ENCODE measurements at regions not wholly inside any gene's neighbourhood (a gene's known extent, or its start where the extent isn't known, plus 50 kb on each side); places are given as distances from the start of the nearest gene placed in this dataset.

DNA sequence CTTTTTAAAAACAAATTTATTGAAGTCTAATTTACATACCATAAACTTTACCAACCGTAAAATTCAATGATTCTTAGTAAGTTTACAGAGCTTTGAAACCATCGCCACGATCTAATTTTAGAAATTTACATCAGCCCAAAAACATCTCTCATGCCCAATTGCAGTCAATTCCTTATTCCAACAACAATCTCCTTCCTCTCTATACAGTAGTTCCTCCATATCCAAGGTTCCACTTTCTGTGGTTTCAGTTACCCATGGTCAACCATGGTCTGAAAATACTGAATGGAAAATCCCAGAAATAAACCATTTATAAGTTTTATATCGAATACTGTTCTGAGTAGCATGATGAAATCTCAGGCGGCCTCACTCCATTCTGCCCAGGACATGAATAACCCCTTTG lies 183.4 kb upstream of the ADCY1 start:
- TF ChIP-seq, protein P1, sequence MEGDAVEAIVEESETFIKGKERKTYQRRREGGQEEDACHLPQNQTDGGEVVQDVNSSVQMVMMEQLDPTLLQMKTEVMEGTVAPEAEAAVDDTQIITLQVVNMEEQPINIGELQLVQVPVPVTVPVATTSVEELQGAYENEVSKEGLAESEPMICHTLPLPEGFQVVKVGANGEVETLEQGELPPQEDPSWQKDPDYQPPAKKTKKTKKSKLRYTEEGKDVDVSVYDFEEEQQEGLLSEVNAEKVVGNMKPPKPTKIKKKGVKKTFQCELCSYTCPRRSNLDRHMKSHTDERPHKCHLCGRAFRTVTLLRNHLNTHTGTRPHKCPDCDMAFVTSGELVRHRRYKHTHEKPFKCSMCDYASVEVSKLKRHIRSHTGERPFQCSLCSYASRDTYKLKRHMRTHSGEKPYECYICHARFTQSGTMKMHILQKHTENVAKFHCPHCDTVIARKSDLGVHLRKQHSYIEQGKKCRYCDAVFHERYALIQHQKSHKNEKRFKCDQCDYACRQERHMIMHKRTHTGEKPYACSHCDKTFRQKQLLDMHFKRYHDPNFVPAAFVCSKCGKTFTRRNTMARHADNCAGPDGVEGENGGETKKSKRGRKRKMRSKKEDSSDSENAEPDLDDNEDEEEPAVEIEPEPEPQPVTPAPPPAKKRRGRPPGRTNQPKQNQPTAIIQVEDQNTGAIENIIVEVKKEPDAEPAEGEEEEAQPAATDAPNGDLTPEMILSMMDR (IDR thresholded peaks at IDR 0.05; ENCODE audit: control extremely low read depth, extremely low read depth, low read depth, missing control alignments), result no peak
- ChIA-PET POLR2A (no interaction called here), CTCF (interaction anchor here (1.6 kb wide), 1 partner anchor 10 kb away, joined by 4 read pairs; no protein-coding TSS in a partner anchor)
- DNase-seq (ENCODE audit: extremely low spot score), result no peak

DNA sequence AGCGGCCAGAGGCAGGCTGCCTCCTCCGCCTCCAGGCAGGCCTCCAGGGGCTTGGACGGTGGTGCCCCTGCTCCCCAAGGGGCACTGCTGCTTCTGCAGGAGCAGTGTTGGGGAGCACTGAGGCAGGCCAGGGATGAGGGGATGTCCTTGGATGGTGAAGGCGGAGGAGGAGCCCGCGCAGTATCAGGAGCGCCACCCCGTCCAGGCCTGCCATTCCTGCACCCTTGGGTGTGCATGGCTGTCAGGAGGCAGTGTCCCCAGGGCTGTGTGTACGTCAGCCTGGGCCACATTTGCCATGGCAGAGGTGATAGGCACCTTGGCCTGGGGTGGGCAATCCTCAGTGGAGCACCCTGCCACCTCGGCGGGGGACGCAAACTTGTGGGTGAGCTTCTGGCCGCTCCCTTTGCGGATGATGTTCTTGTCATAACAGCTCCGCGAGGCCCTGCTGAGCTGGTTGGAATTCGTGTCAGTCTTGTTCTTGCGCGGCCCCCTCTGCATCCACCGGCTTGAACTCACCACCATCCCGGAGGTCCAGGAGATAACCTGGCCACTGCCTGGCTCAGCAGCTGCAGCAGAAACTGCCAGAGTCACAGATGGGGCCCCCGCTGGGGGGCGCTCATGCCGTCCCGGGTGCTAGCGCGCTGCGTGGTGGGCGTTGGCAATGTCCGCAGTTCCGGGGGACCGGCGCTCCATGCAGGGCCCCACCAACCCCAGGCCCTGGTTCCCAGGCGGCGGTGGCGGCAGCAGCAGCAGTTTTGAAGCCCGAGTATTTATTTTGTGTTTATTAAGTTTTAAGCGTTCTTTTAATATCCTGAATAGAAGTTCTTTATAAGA lies 182.3 kb upstream of the ADCY1 start:
- POLR2A ChIA-PET, result no interaction called here
- DNase-seq (ENCODE audit: extremely low spot score), result no peak
- TF ChIP-seq, protein P1 (IDR thresholded peaks at IDR 0.05; ENCODE audit: control extremely low read depth, extremely low read depth, low read depth, missing control alignments), result no peak
- CTCF ChIA-PET, result interaction anchor here (1.6 kb wide), 1 partner anchor 9 kb away, joined by 4 read pairs; no protein-coding TSS in a partner anchor

DNA sequence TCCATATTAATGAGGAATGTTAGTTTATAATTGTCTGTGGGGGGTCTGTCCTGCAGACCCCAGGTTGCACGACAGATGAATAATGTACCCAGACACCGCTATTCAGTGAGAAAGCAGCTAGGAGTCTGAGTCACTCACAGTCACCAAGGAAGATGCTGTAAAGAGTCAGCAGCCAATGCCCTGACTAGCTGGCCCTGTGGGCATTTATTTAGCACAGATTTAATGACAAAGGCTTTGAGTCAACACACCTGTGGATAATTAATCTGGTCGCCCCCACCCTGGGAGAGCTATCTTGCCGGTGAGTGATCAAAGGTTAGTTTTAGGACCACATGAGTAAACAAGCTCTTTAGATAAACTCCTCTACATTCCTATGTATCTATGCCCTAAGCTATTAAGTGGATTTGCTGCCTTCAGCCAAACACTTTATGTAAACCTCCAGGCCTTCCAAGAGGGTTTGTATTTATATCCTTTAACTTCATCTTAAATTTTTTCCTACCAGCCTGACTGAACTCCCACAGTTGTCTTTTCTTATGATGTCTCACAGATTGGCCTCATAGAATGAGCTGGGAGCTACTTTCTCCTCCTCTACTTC lies 180.0 kb upstream of the ADCY1 start:
- TF ChIP-seq, protein P1 (IDR thresholded peaks at IDR 0.05; ENCODE audit: control extremely low read depth, extremely low read depth, low read depth, missing control alignments), result no peak
- CTCF ChIA-PET, result no interaction called here
- POLR2A ChIA-PET, result no interaction called here
- DNase-seq (ENCODE audit: extremely low spot score), result no peak

DNA sequence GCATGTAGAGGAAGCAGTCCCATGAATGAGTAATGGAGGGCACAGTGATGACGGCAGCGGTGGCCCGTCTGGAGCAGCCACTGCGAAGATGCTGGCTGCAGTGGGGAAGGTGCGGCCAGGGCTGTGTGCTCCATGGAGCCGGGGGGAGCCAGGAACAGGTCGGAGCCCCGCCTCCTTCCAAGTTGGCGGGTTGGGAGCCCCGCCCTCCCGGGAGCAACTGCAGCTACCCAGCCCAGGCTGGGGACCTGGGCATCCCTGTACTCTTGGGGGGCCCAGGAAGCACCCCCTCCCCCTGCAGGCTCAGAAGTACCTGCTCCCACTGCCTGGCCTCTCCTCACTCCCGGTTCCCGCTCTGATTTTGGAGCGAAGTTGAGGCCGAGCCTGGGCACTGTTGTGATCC lies 175.1 kb upstream of the ADCY1 start:
- TF ChIP-seq, protein P1 (IDR thresholded peaks at IDR 0.05; ENCODE audit: control extremely low read depth, extremely low read depth, low read depth, missing control alignments), result no peak
- ChIA-PET POLR2A (no interaction called here), CTCF (no interaction called here)
- DNase-seq (ENCODE audit: extremely low spot score), result no peak

DNA sequence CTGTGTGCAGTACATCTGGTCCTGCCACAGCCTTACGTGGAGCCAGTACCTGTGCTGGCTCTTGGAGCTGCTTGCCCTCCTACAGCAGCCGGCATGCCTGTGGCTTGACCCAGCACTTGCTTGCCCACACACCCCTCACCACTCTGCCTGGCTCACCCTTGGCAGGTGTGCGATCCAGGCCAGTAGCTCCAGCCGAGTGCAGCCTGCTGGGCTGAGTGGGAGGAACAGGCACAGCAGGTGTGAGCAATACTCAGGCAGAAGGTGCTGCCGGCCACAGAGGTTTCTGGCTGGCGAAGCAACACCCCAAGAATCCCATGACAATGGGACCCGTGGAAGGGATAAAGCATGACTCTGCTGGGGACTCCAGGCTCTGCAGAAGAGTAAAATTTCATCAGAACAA lies 173.5 kb upstream of the ADCY1 start:
- TF ChIP-seq, protein P1 (IDR thresholded peaks at IDR 0.05; ENCODE audit: control extremely low read depth, extremely low read depth, low read depth, missing control alignments), result no peak
- DNase-seq (ENCODE audit: extremely low spot score), result no peak
- CTCF ChIA-PET, result interaction anchor here (1.3 to 1.5 kb wide), 2 partner anchors 10 to 140 kb away, joined by 4 read pairs; no protein-coding TSS in a partner anchor
- POLR2A ChIA-PET, result no interaction called here

DNA sequence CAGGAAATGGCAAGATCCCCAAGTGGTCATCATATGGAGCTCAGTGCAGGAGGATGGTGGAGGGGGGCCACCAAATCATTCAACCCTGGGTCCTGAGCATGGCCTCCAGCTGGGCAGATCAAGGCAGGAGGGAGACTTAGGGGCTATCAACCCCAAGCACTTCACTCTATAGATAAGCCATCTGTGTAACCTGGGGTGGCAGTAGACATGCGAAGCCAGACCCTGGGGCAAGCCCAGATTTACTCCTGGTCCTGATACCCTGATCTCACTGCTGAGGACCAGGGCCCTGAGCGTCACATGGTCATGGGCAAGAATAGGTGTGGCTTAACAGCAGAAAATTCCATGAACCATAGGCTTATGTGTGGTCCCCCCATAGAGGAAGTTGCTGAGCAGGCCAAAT lies 173.0 kb upstream of the ADCY1 start:
- DNase-seq (ENCODE audit: extremely low spot score), result no peak
- POLR2A ChIA-PET, result no interaction called here
- TF ChIP-seq, protein P1 (IDR thresholded peaks at IDR 0.05; ENCODE audit: control extremely low read depth, extremely low read depth, low read depth, missing control alignments), result no peak
- CTCF ChIA-PET, result interaction anchor here (1.3 to 1.5 kb wide), 2 partner anchors 10 to 141 kb away, joined by 4 read pairs; no protein-coding TSS in a partner anchor

Measured in GM10248 (cell line).